Upper lobe of left lung (tissue), 4 donors: ENCODE measurements at regions not wholly inside any gene's neighbourhood (a gene's known extent, or its start where the extent isn't known, plus 50 kb on each side); places are given as distances from the start of the nearest gene placed in this dataset.

ENCODE experiments used
- CTCF ChIP-seq, 6 experiments: fragments of 450-650 bp in 4 of 6; fragments of 200-600 bp in 2 of 6; sonication (generic) in 2 of 6; IDR thresholded peaks; one replicate each; pipeline ENCODE4 v1.5.1; 2016 to 2019; ENCODE audit warnings: antibody characterized with exemption in 6 of 6
- EP300 ChIP-seq, 4 donors: sonication (generic); formaldehyde crosslinking; IDR thresholded peaks; one replicate each; pipeline ENCODE4 v1.5.1; 2017; ENCODE audit warnings: antibody characterized with exemption in 4 of 4, control low read depth in 2 of 4
- POLR2A ChIP-seq, 4 donors: fragments of 450-650 bp; IDR thresholded peaks; one replicate each; pipeline ENCODE4 v1.5.1; 2016 to 2017; ENCODE audit warnings: antibody characterized with exemption in 4 of 4, mild to moderate bottlenecking in 2 of 4
- POLR2AphosphoS5 ChIP-seq, 2 donors: sonication (generic); formaldehyde crosslinking; IDR thresholded peaks; one replicate each; pipeline ENCODE4 v1.5.1; 2017; ENCODE audit warnings: antibody characterized with exemption in 2 of 2

- TF ChIP-seq POLR2AphosphoS5 (IDR thresholded peaks at IDR 0.05): no peak
- TF ChIP-seq POLR2A (IDR thresholded peaks at IDR 0.05): no peak
- TF ChIP-seq CTCF (IDR thresholded peaks at IDR 0.05): no peak
- no peak for TF ChIP-seq EP300 (IDR thresholded peaks at IDR 0.05)
Observed at GRCh38 chr9:19940811-19941535, 152.1 kb upstream of the SLC24A2 start.
